ENCODE measurements at regions not wholly inside any gene's neighbourhood (a gene's known extent, or its start where the extent isn't known, plus 50 kb on each side); places are given as distances from the start of the nearest gene placed in this dataset.

DNA sequence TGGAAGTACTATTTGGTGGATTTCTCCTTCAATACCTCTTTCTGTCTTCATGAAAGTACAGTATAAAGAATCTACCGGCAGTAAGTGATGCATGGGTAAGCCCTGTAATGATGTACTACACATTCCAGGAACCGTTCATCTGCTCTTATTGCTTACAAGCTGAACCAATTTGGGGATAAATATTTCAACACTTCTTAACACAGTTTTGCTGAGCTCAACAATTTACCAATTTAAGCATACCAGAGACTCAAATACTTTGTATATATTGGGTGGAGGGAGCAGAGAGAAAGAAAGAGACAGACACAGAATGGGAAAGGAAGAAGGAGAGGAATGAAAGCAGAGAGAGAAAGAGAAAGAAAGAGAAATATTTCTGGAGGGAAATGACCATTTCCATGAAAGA, 821.1 kb upstream of the FLRT2 start:
- H3K4me3 ChIP-seq (ENCODE audit: low read depth, low read length): no peak overlapping the region
- TF ChIP-seq, protein P1, sequence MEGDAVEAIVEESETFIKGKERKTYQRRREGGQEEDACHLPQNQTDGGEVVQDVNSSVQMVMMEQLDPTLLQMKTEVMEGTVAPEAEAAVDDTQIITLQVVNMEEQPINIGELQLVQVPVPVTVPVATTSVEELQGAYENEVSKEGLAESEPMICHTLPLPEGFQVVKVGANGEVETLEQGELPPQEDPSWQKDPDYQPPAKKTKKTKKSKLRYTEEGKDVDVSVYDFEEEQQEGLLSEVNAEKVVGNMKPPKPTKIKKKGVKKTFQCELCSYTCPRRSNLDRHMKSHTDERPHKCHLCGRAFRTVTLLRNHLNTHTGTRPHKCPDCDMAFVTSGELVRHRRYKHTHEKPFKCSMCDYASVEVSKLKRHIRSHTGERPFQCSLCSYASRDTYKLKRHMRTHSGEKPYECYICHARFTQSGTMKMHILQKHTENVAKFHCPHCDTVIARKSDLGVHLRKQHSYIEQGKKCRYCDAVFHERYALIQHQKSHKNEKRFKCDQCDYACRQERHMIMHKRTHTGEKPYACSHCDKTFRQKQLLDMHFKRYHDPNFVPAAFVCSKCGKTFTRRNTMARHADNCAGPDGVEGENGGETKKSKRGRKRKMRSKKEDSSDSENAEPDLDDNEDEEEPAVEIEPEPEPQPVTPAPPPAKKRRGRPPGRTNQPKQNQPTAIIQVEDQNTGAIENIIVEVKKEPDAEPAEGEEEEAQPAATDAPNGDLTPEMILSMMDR (IDR thresholded peaks at IDR 0.05; ENCODE audit: control insufficient read depth, extremely low read depth, insufficient read depth): no peak
- no peak for DNase-seq (ENCODE audit: low read depth)

DNA sequence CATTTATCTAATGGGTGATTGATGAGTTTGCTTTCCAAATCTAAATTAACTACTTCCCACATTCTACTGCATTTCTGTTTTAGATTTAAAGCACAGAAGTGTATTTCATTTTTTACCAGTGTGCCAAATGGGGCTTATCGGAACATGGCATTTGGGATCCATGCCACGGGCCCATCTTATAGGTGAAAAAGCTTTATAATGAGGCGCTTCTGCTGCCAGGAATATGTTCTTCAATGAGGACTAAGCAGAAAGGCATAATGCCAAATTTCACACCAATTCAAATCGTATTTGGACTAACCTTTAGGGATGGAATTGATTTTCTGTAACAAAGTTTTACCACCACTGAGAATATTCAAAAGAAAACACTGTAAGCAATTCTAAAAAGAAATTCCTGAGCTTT, 803.5 kb upstream of the FLRT2 start:
- no peak for DNase-seq (ENCODE audit: low read depth)
- no peak overlapping the region for H3K4me3 ChIP-seq (ENCODE audit: low read depth, low read length)
- TF ChIP-seq, protein P1 (IDR thresholded peaks at IDR 0.05; ENCODE audit: control insufficient read depth, extremely low read depth, insufficient read depth): no peak

DNA sequence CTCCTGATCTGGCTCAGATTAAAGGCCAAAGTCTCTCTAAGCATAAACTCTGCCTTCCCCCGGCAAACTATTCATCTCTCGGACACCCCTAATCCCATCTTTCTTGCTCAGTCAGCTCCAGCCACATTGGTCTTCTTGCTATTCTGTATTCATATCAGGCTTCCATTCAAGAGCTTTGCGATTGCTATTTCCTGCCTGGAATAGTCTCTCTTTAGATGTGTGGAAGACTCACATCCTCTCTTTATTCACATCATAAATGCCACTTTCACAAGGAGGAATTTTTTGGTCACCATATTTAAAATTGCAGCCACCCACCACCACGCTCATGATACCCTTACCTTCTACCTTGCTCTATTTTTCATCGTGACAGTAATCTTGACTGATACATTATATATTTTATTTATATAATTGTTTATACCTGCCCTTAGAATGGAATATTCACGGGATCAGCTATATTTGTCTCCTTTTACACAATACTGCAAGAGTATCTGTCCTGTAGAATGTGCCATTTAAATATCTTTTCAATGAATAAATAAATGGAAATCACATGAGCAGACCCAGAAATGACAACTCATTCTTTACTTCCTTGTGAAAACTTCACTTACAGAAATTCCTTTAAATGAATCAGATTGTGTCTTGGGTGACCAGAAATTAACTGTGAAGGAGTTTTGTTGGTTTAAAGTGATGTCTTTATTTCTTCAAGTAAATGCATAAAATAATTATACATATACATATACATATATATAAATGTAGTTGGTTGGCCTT, 780.6 kb upstream of the FLRT2 start:
- TF ChIP-seq, protein P1 (IDR thresholded peaks at IDR 0.05; ENCODE audit: control insufficient read depth, extremely low read depth, insufficient read depth): no peak
- no peak for DNase-seq (ENCODE audit: low read depth)

DNA sequence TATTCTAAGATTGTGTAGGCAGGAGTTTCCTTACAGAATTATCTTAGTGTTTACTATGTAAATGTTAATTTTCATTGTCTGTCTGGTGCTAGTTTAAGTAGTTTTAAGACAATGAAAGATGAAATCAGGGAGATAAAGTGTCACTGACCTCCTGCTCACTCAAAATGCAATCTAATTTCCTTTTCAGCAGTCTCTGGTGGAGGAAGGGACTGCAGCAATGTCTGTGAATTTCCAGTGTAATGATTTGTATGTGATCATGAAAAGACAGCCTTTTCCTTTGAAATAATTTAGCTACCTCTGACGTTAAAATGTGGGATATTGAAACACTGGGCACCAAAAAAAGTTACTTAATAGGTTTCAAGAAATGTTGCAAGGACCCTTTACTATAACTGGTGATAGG, 779.7 kb upstream of the FLRT2 start:
- TF ChIP-seq, protein P1 (IDR thresholded peaks at IDR 0.05; ENCODE audit: control insufficient read depth, extremely low read depth, insufficient read depth): no peak
- no peak for DNase-seq (ENCODE audit: low read depth)
- no peak overlapping the region for H3K4me3 ChIP-seq (ENCODE audit: low read depth, low read length)

More for the DNA sequence above, 780.6 kb upstream of the FLRT2 start:
- no peak overlapping the region for H3K4me3 ChIP-seq (ENCODE audit: low read depth, low read length)

DNA sequence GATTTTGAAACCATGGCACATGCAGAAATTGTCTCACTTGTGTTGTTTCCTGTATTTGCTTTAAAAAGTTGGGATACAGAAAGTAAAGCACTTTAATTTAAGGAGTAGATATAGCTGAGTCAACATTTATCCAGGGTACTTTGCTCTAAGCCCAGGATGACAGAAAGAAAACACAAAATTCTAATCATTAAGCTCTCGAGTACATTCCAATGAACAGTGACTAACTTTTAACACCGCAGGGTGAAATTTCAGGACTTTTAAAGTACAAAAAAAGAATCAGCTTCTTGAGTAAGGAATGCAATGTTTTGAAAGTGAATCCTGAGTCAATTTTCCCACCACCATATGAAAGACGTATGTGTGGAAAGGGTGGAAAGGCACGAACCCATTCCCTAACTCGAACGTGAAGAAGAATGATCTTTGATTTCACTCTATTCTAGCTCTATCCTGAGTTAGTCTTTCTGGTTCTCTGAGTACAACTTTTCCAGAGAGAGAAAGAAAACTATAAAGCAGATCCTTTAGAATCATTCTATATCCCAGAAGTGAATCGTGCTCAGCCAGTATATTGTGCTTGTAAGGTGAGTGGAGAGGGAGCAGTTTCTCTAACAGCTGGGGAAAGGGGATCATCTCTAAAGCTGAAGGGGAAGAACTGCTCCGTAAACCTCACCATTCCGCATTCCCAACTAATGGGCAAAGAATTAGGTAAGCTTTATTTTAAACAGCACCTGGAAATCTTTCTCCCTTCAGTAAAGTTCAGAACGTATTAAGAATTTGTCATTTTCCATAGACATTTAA, 779.0 kb upstream of the FLRT2 start:
- no peak overlapping the region for H3K4me3 ChIP-seq (ENCODE audit: low read depth, low read length)
- TF ChIP-seq, protein P1 (IDR thresholded peaks at IDR 0.05; ENCODE audit: control insufficient read depth, extremely low read depth, insufficient read depth): no peak
- DNase-seq (ENCODE audit: low read depth): no peak

DNA sequence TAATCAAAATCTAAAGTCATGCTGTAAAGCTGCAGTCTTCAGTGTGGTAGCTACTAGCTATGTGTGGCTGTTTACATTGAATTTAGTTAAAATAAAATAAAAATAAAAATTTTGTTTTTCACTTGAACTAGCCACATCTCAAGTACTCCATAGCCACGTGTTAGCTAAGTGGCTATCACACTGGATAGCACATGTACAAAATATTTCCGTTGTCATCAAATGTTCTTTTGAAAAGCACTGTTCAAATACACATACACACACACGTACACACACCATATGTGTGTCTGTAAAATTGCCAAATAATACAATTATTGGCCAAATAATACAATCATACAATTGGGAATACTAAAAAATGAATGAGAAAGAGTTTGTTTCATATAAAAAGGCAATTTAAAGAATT, 778.2 kb upstream of the FLRT2 start:
- TF ChIP-seq, protein P1 (IDR thresholded peaks at IDR 0.05; ENCODE audit: control insufficient read depth, extremely low read depth, insufficient read depth): no peak
- no peak for DNase-seq (ENCODE audit: low read depth)
- H3K4me3 ChIP-seq (ENCODE audit: low read depth, low read length): no peak overlapping the region

Data from LNCaP clone FGC (cell line).